Hematopoietic multipotent progenitor cell treated with erythropoietin and hydrocortisone succinate and interleukin-3 and kit ligand, for 8 days (in vitro differentiated cells): ENCODE measurements at regions not wholly inside any gene's neighbourhood (a gene's known extent, or its start where the extent isn't known, plus 50 kb on each side); places are given as distances from the start of the nearest gene placed in this dataset.

Experiments used
- DNase-seq: peaks from one replicate; pipeline ENCODE4 v3.0.0-alpha.2; 2015

GRCh38 chr2:195606179-195606578 is 50.8 kb upstream of the SLC39A10 start:
- DNase-seq = no peak

- DNase-seq = peak; percentile 11
Observed at GRCh38 chr2:195604706-195605105, 52.3 kb upstream of the SLC39A10 start.

- DNase-seq = no peak
Observed at GRCh38 chr2:195603998-195604397, 53.0 kb upstream of the SLC39A10 start.

- no peak for DNase-seq
Observed at GRCh38 chr2:195603408-195603807, 53.6 kb upstream of the SLC39A10 start.

GRCh38 chr2:195602687-195603086 is 54.3 kb upstream of the SLC39A10 start:
- peak; percentile 70 for DNase-seq

GRCh38 chr2:195601361-195601760 is 55.7 kb upstream of the SLC39A10 start:
- no peak for DNase-seq

- no peak for DNase-seq
Observed at GRCh38 chr2:195600778-195601177, 56.2 kb upstream of the SLC39A10 start.

GRCh38 chr2:195596840-195597239 is 60.2 kb upstream of the SLC39A10 start:
- DNase-seq = no peak

- peak; percentile 24 for DNase-seq
Observed at GRCh38 chr2:195595825-195596224, 61.2 kb upstream of the SLC39A10 start.

GRCh38 chr2:195594919-195595694 is 61.9 kb upstream of the SLC39A10 start:
- DNase-seq = peak; percentile 66

- DNase-seq = peak; percentile 60
Observed at GRCh38 chr2:195594248-195594647, 62.8 kb upstream of the SLC39A10 start.

GRCh38 chr2:195592105-195592504 is 64.9 kb upstream of the SLC39A10 start:
- DNase-seq = no peak

GRCh38 chr2:195590861-195591205 is 66.2 kb upstream of the SLC39A10 start:
- DNase-seq = no peak

GRCh38 chr2:195590199-195590860 is 66.7 kb upstream of the SLC39A10 start:
- DNase-seq = no peak

- no peak for DNase-seq
Observed at GRCh38 chr2:195587966-195588365, 69.1 kb upstream of the SLC39A10 start.

- no peak for DNase-seq
Observed at GRCh38 chr2:195586062-195586714, 70.8 kb upstream of the SLC39A10 start.

GRCh38 chr2:195582188-195582587 is 74.8 kb upstream of the SLC39A10 start:
- no peak for DNase-seq

GRCh38 chr2:195579776-195580555 is 77.1 kb upstream of the SLC39A10 start:
- DNase-seq = peak; percentile 39

- DNase-seq = peak; percentile 38
Observed at GRCh38 chr2:195575879-195576401, 81.1 kb upstream of the SLC39A10 start.

- no peak for DNase-seq
Observed at GRCh38 chr2:195575016-195575415, 82.0 kb upstream of the SLC39A10 start.

- no peak for DNase-seq
Observed at GRCh38 chr2:195574312-195574711, 82.7 kb upstream of the SLC39A10 start.

- no peak for DNase-seq
Observed at GRCh38 chr2:195572895-195573683, 83.9 kb upstream of the SLC39A10 start.
